GM12875 (cell line): ENCODE measurements at regions not wholly inside any gene's neighbourhood (a gene's known extent, or its start where the extent isn't known, plus 50 kb on each side); places are given as distances from the start of the nearest gene placed in this dataset.

Source experiments
- H3K4me3 ChIP-seq: one replicate; pipeline ENCODE4 v1.5.1; 2011; ENCODE audit warnings: low read depth, low read length, control low read depth
- TF ChIP-seq, protein P1 (sequence below): IDR thresholded peaks from 2 replicates; pipeline ENCODE4 v1.5.1; 2011; ENCODE audit warnings: low read depth, mild to moderate bottlenecking, control low read depth, inconsistent platforms, low read length, moderate library complexity, borderline replicate concordance; ENCODE audit not compliant: insufficient read depth

DNA sequence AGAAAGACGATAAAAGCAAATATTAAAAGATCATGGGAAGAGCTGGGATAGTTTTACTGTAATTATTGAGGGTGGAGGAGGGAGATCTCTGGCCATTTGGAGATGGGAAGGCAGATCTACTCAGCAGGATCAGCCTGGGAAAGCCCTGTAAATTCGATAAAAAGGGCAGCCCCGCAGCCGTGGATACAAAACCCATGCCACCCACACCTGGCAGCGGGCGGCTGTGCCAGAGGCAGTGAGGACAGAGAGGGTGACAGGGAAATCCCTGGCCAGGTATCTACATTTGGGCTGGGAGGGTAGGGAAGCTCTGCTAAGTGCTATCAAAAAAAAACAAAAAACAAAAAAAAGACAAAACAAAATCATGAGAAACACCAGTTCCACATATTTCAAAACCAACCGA is 379.2 kb upstream of the IRX1 start:
- H3K4me3 ChIP-seq = no peak overlapping the region
- TF ChIP-seq, protein P1, sequence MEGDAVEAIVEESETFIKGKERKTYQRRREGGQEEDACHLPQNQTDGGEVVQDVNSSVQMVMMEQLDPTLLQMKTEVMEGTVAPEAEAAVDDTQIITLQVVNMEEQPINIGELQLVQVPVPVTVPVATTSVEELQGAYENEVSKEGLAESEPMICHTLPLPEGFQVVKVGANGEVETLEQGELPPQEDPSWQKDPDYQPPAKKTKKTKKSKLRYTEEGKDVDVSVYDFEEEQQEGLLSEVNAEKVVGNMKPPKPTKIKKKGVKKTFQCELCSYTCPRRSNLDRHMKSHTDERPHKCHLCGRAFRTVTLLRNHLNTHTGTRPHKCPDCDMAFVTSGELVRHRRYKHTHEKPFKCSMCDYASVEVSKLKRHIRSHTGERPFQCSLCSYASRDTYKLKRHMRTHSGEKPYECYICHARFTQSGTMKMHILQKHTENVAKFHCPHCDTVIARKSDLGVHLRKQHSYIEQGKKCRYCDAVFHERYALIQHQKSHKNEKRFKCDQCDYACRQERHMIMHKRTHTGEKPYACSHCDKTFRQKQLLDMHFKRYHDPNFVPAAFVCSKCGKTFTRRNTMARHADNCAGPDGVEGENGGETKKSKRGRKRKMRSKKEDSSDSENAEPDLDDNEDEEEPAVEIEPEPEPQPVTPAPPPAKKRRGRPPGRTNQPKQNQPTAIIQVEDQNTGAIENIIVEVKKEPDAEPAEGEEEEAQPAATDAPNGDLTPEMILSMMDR = no peak

DNA sequence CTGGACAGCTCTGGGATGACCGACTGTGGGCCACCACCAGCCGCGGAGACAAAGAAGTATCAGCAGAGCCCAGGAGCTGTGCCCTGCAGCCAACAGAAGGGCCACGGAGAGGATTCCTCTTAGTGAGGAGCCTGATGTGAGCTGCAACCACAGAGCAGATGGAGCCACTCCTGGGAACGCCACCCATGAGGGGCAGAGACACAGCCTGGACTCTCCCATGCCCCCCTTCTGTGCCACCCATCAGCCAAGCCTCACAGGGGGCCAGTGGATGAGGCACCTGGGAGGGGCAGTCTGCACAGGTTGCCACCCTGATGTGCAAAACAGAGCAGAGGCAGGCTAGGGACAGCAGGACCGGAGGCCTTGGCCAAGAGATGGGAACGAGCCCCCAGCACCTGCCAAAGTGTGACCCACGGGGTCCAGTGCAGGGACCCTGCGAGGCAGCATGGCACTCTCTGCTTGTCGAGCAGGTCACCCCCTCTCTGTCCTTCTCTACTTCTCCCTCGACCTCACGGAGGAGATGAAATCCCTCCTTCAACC is 380.7 kb upstream of the IRX1 start:
- no peak overlapping the region for H3K4me3 ChIP-seq
- TF ChIP-seq, protein P1 = no peak

DNA sequence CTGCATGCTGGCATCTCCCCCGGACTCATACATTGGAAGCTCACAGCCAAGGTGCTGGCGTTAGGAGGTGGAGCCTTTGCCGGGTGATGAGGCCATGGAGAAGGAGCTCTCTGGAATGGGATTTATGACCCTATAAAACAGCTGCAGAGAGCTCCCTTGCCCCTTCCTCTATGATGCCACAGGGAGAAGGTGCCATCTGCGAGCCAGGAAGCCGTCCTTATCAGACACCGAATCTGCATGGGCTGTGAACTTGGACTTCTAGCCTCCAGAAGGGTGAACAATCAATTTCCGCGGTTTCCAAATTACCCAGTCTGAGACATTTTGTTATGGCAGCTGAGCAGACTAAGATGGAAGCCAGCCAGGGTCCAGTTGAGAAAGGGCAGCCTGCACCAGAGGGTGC is 381.2 kb upstream of the IRX1 start:
- TF ChIP-seq, protein P1 = no peak
- no peak overlapping the region for H3K4me3 ChIP-seq

DNA sequence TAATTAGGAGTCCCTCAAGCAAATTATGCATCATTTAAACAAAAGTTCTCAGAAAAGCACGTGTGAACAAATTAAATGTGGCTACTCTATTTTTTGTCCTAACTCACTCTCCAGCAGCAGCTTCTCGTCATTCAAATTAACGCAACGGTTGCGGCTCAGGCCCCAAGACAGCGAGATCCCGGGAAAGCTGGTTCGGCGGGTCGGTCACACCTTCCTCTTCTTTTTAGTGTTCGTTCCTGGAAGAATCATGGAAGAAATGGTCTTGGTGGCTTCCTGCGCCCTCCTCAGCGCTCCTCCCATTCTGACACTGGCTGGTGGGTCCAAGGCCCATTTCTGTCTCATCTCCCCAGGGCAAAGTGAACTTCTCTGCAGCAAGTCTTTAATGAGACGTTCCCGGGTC is 382.8 kb upstream of the IRX1 start:
- TF ChIP-seq, protein P1 = no peak
- no peak overlapping the region for H3K4me3 ChIP-seq

DNA sequence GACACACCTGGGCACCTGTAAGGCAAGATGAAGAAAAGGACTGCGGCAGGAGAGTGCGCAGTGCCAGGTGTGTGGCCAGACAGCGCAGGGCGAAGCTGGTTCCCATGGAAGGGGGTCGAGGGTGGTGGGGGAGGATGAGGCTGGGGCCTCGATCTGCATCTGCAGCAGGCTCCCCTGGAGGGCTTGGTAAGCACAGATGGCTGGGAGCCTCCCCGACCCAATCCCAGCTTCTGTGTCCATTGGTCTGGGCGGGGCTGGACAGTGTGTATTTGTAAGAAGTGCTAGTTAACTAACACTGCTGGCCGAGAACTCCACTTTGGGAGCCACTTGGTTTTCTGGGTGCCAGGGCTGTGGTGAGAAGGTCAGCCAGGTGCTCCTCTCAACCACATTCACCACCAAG is 385.1 kb upstream of the IRX1 start:
- TF ChIP-seq, protein P1 = no peak
- H3K4me3 ChIP-seq = no peak overlapping the region

DNA sequence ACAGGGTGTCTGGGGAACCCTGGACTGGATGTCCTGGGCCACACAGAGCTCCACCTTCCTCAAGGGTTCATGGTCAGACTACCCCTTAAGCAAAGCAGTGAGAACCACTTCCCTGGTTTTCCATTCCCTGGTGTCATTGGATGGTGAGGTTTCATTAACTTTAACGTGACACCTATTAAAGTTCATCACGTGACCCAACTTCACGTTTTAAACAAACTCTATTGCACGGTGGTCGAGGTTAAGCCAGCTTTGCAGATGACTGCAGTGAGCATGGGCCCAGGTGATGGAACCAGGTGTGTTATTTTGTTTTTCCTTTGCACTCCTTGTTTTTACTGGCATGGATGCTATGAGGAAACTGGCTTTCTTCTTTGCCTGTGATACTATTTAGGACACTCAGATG is 385.7 kb upstream of the IRX1 start:
- no peak overlapping the region for H3K4me3 ChIP-seq
- TF ChIP-seq, protein P1 = no peak

DNA sequence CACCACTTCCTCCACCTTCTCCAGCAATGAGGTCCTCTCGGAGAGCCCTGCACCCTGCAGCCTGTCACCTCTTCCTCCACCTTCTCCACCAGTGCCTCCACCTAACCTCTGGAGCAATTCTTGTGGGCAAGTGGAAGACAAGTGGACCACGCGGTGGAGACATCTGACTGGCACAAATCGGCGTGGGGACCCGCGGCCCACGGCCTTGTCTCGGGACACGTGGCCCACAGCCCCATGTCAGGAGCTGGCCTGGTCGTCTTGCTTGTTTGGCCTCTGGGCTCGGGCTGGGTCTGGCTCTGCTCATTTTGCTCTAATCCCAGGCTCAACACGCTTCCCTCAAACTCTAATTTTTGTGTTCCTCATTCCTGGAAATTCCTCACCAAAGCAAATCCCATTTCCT is 393.1 kb upstream of the IRX1 start:
- TF ChIP-seq, protein P1 = no peak
- no peak overlapping the region for H3K4me3 ChIP-seq
